ENCODE measurements at regions not wholly inside any gene's neighbourhood (a gene's known extent, or its start where the extent isn't known, plus 50 kb on each side); places are given as distances from the start of the nearest gene placed in this dataset.

GRCh38 chr4:20302336-20302735 lies 50.6 kb downstream of the SLIT2 start:
- DNase-seq = no peak

DNA sequence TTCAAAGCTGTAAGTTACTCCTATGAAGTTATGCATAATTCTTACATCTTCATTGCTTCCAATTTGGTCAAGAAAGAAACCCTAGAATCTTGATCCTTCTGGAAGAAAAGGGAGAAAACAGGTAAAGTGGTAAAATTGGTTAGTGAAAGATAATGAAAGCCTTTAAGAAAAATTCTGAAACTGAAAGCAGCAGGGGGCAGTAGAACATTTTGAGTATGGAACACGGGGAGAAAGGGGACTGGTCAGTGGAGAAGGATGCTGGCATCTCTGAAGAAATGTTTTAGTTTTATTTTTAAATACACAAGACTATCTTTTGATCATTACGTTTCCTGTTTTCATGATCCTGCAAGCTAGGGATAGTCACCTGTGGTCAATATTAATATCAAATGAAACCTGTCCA lies 54.3 kb downstream of the SLIT2 start:
- no peak for DNase-seq

DNA sequence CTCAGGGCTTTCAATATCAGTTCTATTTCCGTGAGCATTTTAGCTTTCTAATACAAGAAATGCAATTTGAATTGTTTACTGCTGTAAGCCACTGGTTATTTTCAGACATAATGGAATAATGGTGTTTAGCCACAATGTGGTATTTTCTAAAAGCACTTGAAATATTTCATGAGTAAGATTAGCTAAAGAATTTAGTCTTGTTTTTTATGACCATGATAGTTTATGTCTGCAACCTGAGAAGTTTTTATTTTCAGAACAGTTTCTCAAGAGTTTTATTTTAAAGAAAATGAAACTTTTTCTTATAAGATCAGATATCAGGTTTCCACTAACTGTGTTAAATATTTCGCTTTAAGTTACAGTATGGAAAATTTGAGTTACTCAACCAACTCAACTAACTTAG lies 60.2 kb downstream of the SLIT2 start:
- DNase-seq = no peak

- DNase-seq = peak; percentile 4
Measured at GRCh38 chr4:20313237-20314030, 61.7 kb downstream of the SLIT2 start.

DNA sequence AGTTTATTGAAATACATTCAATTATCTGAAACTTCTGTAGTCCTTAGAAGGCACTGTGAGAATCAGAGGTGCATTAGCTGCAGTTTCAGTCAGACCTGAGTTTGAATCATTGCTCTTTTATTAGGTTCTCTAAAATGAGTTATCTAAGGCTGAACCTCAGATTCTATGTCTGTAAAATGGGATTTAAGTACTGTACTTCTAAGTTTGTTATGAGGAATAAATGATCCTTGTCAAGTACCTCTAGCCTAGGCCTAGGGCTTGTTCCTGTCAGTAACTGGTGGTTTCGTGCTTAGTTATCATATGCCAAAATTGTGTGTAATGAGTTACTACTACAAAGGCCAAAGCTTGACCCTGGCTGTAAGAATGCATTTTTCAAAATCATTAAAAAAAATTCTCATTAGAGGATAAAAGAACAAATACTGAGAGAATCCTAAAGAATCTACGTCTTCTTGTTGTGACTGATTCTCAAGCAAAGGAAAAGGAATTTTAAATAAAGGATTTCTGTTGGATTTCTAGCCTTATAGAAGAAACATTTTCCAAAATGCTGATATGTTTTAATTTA lies 65.8 kb downstream of the SLIT2 start:
- no peak for DNase-seq

DNA sequence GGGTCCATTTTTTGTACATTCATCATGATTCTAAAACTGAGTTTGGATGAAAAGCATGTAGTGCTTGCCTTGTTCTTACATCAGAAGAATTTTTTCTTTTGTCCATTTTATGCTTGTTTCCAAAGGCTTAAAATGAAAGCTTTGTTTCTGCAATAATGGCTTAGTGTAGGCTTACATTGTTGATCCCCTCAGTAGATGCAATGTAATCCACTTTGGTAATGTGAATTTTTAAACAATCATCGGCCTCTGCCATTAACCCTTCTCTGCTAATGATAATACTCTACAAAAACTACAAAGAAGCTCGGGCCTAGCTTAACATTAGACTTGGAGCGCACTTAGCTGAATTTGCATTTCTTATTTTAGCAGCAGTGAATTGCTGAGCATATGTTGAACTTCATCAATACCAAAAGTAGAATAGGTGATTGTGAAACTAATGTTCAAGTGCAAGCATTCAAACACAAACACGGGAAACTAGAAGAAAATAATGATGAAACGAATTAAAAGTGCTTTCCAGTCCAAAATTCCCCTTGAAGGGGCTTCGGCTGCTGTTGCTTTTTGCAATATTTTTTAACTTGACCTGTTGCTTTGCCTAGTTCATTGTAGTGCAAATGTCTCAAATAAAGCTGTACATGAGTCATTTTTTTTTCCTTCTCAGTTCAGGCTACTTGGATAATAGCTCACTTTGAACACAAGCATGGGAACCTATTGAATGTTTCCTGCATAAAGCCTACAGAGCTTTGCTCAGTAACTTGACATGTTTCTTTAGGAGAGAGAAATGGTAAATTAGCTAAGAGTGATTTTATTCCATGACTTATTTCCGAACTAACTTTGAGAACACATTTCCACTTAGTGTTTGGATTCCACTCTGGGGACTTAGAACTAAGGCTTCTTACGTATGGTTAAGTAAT lies 66.5 kb downstream of the SLIT2 start:
- no peak for DNase-seq

DNA sequence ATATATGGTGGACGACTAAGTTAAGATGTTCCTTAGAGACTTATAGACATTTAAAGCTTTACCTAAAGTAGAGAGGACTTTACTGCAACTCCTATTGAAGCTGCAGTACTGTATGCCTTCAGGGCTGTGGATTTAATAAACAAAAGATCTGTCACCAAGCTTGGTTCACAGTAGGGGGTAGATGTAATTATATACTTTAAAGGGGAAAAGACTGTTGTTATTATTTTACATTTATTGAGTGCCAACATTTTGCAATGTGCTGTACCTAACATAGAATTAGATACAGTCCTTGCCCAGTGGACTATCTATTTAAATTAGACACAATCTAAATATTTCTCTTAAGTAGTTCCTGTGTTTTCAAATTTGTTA lies 67.2 kb downstream of the SLIT2 start:
- no peak for DNase-seq

DNA sequence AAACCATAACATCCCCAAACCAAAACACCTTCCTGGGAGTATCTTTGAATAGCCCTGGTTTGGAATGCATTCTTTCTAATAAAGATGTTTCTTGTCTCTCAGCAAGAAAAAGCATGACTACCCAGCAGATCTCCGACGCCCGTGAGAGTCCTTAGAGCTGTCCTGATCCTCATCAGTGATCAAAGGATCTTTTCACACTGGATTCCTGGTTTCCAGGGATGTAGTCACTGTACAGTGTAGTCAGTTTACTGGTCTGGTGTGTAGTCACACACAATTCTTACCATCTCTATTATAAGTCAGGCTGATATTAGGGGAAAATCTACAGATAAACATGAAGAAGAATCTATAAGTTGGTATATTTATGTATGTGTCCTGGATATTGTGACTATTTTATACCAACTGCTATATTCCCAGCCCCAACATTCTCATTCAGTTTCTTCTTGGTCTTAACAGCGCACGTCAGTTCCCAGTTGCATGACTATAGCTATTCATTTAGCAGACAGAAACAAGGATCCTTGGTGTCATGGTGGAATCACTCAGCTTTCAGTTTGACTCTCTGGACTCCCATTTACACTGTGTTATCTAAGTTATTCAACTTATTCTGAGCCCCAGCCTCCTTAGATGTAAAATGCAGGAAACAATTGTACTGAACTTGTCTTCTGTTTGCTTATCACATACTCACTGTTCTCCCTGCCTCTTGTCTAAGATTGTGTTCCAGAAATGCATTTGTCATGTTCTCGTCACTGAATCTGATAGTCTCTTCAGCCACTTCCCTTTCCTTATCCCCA lies 68.3 kb downstream of the SLIT2 start:
- DNase-seq = no peak

GRCh38 chr4:20323991-20324390 lies 72.3 kb downstream of the SLIT2 start:
- no peak for DNase-seq

GRCh38 chr4:20326460-20326859 lies 74.8 kb downstream of the SLIT2 start:
- DNase-seq = no peak

- DNase-seq = no peak
Measured at GRCh38 chr4:20326977-20327376, 75.3 kb downstream of the SLIT2 start.

DNA sequence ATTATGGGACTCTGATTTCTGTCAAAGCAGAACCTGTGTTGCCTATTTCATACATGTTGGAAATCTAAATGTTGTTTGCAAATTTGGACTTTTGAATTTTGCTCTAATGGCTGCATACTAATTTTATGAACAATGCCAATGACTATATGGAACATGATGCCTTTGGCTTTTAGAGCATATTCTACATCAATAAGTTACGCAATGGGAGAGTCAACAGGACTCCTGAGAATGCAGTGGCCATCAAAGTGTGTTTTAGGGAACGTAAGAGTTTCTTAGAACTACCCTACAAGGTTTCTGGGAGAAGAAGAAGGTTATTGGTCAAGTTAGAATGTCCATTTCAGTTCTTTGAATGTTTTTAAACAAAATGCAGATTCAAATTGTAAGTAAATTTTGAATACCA lies 76.1 kb downstream of the SLIT2 start:
- no peak for DNase-seq

DNA sequence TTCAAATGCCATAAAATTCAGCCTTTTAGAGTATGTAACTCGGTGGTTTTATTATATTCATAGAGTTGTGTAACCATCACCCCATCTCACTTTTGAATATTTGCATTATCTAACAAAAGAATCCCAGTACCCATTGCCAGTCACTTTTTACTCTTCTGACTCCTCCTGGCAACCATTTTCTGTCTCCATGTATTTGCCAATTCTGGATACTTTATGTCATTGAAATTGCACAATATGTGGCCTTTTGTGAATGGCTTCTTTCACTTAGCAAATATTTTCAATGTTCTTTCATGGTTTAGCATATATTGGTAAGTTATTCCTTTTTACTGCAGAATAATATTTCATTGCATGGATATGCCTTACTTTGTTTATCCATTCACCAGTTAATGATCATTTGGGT lies 79.9 kb downstream of the SLIT2 start:
- no peak for DNase-seq

- DNase-seq = no peak
Measured at GRCh38 chr4:20333141-20333715, 81.5 kb downstream of the SLIT2 start.

DNA sequence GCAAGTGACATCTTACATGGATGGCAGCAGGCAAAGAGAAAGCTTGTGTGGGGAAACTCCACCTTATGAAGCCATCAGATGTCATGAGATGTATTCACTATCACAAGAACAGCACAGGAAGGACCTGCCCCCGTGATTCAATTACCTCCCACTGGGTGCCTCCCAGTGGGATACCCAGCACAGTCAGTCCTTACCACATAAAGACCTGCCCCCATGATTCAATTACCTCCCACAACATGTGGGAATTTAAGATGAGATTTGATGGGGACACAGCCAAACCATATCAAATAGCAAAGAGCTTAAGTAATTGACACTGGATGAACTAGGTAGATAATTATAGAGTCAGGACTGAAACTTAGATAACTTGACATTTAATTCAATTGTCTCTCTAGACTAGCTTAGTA lies 85.6 kb downstream of the SLIT2 start:
- no peak for DNase-seq

DNA sequence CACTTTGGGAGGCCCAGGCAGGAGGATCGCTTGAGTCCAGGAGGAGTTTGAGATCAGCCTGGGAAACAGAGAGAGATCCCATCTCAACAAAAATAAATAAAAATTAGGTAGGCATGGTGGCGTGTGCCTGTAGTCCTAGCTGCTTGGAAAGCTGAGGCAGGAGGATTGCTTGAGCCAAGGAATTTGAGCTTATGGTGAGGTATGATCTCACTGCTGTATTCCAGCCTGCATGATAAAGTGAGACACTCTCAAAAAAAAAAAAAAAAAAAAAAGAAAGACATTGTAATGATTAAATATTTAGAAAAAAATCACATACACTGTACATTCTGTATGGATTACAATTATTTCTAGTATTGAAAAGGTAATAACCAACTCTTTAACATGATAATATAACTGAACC lies 87.1 kb downstream of the SLIT2 start:
- DNase-seq = no peak

DNA sequence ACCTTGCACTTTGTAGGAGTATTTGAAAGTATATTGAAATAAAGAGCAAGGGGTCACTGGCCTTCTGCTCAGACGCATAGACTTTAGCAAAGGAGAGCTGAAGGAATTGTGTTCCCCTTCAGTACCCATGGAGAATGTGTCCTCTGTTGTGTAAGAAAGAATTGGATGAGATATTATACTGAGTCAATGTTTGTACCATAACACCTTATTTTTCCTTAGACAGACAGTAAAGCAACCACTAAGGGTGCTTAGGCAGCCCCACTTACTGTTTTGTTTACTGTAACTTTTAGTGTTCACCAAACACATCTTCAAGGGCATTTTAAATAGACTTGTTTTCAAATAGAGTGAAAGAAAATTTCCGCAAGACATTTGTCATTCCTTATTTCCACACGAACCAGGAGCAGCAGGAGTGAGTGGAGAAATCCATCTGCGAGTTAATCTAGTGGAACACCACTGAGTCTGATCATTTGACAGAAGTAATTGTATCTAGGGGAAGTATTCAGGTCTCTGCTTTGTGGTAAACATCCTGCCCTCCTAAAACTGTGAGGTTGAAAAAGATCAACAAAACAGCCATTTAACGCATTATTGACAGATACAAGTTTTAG lies 89.5 kb downstream of the SLIT2 start:
- DNase-seq = no peak

- no peak for DNase-seq
Measured at GRCh38 chr4:20347531-20347930, 95.8 kb downstream of the SLIT2 start.

DNA sequence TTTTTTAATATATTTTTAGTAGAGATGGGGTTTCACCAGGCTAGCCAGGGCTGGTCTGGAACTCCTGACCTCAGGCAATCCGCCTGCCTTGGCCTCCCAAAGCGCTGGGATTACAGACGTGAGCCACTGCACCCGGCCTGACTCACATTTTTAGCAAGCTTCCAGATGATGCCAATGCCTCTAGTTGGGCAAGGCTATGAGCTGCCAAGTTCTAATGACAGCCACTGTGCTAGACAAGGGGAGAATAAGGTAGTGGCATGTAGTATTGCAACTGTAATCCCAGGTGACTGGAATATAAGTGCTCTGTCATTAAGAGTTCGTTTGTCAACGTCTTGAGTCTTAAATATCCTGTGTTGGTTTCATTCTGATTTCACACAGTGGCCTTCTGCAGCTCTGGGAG lies 96.7 kb downstream of the SLIT2 start:
- DNase-seq = no peak

GRCh38 chr4:20351360-20352162 lies 99.9 kb downstream of the SLIT2 start:
- no peak for DNase-seq

- DNase-seq = no peak
Measured at GRCh38 chr4:20352163-20352431, 100.4 kb downstream of the SLIT2 start.

DNA sequence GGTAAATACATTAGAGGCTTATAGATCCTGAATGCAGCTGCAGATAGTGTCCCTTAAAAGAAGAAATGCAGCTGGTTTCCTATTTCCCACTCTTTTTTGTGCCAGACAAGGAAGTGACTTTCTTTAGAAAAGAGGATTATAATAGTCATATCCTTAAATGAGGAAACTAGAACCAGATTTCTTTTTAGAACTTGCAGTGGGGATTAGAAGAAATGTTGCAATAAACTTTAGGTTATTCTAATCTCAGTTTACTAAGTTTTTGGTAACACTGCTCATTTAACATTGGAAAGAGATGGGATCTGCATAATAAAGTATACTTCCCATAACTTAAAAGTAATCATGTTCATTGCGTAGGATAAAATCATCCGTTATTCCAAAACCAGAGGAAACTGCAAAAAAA lies 101.9 kb downstream of the SLIT2 start:
- no peak for DNase-seq

Data from stimulated activated CD4-positive, alpha-beta T cell treated with anti-CD3 and anti-CD28 coated beads, Interleukin-1b, Interleukin-23, amount 100 ng/mL, for 48 hours (primary cell).